GM18870 (cell line): ENCODE measurements at regions not wholly inside any gene's neighbourhood (a gene's known extent, or its start where the extent isn't known, plus 50 kb on each side); places are given as distances from the start of the nearest gene placed in this dataset.
A peak's percentile ranks its signal among the peaks of the same experiment; 100 is the strongest.

Source experiments
- ATAC-seq: cut with Tn5 transposase; IDR thresholded peaks from one replicate; pipeline ENCODE4 v1.9.1; 2021; ENCODE audit warnings: moderate library complexity; ENCODE audit not compliant: unreplicated experiment

DNA sequence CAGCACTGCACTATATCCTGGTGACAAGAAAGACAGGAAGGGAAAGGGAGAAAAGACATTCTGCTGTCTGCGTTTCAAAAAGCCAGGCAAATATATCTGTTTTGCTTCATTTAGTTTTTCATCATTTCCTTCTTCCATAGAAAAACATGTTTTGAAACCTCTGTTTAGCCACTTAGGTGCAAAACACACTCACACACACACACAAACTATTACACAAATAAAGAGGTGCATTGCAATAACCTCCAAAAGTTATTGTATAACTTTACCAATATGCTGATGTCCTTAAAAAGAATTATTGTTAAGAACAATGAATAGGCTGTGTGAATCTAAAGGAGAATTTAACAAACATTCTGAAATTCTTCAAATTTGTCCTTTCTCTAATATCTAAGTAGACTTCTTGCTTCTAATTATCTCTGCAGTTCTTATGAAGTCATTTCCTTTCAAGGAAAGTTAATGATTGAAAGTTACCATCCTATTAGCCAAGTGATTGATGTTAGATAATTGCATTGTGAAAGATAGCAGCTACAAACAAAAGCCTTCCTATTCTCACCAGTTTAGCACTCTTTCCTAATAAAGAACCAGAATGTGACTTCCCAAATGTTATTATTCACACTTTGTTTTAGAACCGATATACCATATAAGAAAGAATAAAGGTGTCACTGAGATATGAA, 516.7 kb downstream of the KCNJ3 start:
- ATAC-seq, result peak; percentile 45

DNA sequence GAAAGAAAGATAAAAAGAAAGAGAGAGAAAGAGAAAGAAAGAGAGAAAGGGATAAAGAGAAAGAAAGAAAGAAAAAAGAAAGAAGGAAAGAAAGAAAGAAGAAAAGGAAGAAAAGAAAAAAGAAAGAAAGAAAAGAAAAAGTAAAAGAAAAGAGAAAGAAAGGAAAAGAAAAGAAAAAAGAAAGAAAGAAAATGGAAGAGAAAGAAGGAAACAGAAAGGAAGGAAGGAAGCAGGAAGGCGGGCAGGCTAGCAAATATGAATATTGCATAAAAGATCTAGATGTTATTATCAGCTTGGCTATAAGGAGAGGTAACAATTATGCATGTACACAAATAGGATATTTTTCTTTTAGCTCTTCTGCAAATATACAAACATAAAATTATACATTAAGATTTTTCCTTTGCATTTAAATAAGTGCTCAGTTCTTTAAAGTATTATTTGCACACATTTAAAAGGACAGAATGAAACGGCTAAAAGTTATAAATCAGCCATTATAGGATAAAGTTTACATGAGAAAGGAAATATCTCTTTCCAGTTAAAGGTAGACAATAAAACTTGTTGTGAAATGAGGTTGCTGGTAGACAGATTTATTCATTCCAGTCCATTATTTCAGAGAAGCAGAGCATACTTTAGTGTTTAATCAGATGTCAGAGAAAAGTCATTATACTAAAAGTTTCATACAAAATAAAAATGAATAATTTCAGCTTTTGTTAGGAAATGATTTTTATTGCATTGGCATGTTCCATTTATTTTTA, 511.4 kb downstream of the KCNJ3 start:
- ATAC-seq, result no peak

DNA sequence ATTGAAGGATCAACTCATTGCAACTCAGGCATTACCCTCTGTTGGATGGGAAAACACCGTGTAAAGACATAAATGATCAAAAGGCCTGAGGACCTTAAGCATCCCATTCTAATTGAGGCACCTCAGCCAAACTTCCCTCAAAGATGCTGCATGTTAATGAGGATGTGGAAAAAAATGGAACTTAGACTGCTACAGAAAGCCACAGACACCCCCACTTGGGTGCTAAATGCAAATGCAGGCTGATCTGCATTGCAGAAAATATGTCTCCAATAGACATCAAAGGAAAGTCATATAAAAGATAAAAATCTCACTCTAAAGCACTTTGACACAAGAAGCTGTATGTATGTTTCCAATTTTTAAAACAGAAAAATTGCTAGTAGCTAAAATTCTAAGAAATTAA, 504.7 kb downstream of the KCNJ3 start:
- no peak for ATAC-seq

DNA sequence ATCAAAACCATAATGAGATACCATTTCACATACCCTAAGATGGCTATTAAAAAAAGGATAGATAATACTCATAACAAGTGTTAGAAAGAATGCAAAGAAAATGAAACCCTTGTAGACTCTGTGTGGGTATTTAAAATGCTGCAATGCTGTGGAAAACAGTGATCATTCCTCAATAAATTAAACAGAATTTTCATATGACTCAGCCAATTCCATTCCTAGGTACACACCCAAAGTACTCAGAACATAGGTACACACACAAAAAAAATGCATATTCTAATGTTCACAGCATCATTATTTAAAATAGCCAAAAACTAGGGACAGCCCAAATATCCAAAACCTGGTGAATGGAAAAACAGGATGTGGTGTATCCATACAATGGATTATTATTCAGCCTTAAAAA, 502.3 kb downstream of the KCNJ3 start:
- no peak for ATAC-seq

DNA sequence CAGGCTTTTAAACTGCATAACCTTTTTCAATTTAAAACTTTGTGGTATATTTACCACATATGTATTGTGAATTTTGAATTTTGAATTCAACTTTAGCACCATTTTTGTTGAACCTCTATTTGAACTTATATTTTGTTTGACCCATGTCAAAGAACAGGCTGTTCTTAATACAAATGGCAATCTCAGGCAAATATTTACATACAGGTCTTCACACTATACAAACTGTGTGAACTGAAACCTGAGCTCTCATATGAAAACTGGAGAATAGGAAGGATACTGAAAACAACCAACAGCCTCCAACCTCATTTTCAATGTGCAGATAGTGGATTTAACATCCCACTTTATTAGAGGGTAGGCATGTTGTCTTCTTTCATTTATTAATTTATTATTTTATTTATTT, 491.8 kb downstream of the KCNJ3 start:
- no peak for ATAC-seq

DNA sequence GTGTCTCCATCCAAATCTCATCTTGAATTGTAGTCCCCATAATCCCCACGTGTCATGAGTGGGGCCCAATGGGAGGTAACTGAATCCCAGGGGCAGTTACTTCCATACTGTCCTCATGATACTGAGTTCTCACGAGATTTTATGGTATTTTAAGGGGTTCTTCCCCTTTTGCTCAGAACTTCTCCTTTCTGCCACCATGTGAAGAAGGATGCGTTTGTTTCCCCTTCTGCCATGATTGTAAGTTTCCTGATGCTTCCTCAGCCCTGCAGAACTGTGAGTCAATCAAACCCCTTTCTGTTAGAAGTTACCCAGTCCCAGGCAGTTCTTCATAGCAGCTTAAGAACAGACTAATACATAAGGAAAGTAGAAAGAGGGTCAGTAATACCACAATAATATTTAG, 480.4 kb downstream of the KCNJ3 start:
- ATAC-seq, result no peak

DNA sequence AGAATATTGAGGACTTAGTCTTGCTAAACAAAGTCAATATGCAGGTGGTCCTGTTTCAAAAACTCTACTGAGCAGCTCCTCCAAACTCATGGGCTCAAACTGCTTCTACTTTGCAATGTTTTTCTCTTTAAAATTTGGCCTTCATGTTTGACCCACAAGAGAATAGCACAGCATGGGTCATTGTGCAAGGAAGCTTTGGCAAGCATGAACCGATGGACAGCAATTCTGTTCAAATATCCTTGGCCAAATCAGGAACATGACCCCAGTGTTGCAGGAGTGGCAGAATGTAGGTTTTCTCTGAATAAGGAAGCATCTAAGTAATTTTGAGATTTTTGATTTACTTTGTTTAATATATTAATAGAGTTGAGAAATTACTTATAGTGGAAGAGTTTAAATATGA, 477.9 kb downstream of the KCNJ3 start:
- no peak for ATAC-seq

DNA sequence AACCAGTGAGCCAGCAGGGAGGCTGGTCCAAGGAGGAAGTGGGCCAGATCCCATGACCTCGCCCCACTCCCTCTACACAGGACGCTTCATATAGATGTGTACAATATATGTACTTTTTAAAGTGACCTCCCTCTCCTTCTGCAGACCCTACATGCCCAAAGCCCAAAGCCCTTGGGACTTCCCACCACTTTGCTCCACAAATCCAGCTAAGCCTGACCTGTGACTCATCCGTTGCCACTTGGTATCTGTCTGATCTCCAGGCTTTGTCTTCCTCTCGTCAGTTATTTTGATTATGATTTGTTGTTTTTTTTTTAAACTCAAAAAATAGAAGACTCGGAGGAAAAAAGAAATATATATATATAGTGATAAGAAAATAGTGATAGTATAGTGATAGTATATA, 470.8 kb downstream of the KCNJ3 start:
- ATAC-seq, result no peak

DNA sequence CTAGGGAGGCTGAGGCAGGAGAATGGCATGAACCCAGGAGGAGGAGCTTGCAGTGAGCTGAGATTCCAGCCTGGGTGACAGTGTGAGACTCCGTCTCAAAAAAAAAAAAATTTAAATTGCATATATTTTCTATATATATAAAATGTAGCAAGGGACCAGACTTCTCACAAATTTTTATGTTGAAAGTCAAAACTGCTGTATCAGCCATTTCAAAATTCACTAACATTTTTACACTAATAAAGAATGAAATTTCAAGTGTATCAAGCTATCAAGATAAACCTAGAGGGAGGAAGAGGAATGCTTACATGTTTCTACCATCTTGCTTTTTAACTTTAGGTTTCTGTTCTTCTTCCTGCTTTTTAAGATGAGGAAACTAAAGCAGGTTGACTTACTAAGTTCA, 464.0 kb downstream of the KCNJ3 start:
- ATAC-seq, result no peak

DNA sequence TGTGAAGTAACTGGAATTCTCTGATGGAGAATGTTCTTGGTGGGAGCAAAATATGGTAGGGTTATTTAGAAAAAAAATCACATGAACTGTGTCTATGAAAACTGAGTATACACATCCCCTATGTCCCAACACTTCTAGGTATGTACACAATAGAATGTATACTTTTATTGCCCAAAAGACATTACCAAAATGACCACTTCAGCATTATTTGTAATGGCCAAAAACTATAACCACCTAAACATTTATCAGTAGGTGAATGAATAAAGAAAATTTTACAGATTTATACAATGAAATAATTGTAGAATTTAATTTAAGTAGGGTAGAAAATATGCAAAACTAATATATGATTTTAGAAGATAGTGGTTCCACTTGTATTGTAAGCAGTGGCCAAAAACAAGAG, 462.8 kb downstream of the KCNJ3 start:
- no peak for ATAC-seq

DNA sequence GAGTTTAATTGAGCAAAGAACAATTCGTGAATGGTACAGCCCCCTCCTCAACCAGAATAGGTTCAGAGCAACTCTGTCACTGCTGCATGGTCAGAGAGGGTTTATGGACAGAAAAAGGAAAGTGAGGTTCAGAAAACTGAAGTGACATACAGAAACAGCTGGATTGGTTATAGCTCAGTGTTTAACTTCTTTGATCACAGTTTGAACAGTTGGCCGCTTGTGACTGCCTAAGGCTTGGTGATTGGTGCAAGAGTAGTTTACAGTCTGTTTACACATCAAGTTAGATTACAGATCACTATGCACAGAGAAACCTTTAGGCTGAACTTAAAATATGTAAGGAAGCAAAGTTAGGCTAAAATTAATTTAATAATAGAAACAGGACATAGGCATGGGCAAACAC, 459.2 kb downstream of the KCNJ3 start:
- ATAC-seq, result no peak

DNA sequence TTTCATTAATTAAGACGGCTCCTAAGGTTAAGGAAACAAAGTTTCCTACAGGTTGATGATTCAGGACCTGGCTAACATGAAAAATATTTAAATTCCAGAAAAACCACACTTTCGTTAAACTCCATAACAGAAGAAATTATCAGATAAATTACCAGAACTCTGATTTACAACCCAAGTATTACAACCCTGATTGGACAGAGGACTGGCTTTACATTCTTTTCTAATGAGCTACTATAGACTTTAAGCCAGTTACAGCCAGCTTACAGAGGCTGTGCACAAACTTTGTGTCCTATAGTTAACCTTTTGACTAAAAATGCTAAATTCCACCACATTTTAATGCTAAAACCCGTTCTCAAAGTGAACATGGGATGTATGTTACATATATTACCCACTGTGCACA, 458.6 kb downstream of the KCNJ3 start:
- no peak for ATAC-seq

DNA sequence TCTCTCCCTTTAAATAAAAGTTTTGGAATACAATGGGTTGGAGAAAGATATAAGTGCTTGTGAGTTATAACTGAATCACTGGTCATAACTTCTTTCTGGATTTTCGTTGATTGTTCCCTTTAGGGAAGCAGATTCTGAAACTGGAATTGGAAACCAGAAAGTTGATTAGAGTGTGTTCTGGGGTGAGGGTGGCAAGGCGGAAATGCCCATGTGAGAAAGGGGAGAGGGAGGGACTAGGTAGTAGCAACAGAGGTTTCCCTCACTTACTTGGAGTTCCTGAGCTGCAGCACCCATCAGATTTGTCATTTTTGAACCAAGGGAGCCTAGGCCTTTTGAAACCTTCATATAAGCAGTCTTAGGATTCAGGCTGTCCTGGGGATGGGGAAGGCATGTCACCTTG, 453.4 kb downstream of the KCNJ3 start:
- ATAC-seq, result no peak

DNA sequence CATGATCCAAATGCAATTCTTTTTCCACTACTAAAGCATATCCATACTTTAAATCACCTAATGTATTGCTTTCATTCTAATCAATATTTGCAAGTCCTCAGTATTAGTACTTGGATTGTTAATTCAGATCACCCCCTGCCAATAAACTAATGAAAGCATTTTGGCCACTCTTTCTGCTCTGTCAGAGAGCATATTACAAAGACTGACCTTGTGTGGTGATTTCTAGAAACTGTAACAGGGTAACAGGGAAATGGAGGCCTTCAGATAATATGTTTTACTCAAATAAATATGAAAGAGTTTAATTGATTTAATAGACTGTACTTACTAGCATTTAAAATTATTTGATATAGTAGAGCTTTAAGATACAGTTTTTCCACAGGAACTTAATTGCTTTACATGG, 453.0 kb downstream of the KCNJ3 start:
- no peak for ATAC-seq

DNA sequence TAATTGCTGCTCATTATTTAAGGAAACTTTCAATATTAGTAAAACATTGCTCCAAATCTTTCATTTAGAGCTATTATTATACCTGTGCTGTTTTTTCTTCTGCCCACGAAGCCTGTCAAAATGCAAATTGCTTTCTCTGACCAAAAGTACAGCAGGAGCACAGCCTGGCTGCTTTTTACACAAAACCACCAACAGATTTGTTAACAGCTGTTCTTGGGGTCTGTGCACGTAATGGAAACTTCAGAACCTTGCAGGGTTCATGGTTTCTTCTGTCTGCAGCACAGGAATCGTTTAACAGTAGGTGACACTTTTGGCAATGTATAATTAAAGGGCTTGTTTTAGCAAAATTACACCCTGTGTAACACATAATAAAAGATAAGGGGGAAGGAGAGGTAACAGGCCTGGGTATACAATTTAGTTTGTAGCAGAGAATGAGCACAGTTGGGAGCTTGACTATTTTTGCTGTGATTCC, 447.3 kb downstream of the KCNJ3 start:
- ATAC-seq, result peak; percentile 96

DNA sequence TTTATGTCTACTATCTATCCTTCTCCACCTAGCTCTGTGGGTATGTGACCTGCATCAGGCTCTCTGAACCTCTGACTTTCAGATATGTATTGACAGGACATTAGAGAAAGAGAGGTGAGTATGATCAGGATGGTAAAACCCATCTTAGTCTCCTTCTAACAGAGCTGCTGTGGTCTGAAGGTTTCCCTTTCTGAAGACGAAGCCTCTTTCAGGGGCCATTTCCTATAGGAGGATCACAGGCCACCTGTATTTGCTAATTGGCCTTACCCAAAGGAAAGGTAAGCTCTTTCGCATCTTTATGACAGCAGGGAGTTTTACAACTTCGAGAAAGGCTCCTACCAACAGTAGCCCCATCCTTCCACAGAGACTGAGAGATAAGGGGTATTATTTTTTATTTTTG, 442.9 kb downstream of the KCNJ3 start:
- ATAC-seq, result peak; percentile 20

DNA sequence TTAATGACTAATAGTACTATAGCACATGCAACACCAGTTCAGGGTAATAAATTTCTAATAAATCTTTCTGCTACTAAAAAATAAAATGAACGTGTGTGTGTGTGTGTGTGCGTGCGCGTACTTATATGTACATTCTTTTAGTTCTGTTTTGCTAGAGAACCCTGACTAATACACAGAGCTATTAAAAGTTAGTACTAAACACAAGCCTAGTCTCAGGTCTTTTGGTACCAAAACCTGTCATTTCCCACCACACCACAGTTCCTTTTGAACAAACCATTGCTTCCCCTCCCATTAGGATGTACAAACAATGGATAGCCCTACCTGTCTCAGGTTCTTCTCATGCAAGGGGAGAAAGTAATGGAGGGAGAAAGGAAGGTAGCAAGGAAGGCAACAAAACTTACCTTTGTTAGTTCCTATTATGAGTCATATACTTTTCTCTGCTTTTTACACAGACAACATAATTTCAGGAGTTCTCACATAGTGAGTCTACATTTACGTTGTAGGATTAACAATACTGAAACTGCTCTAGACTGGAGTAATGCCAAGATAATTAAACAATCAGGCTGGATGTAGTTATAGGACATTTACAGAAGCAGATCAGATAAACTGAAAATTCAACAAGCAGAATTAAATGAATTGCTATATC, 427.2 kb downstream of the KCNJ3 start:
- ATAC-seq, result peak; percentile 43

DNA sequence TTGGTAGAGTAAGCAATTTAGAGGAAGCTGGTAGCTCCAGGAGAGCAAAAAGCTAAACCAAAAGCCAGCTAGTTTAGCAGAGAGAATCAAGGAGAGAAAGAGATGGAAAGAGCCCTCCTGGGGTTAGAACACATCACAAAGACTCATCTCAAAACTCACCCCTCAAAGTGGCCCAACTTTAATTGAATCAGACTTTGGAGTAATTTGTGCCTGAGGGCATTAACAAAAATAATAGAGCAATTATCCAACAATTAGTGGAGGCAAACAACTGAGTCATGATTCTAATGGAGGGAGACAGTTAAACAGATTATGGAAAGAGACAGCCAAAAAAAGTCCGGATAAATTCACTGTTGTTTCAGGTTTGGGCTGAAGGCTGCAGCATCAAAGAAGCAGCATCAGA, 417.4 kb downstream of the KCNJ3 start:
- ATAC-seq, result no peak

DNA sequence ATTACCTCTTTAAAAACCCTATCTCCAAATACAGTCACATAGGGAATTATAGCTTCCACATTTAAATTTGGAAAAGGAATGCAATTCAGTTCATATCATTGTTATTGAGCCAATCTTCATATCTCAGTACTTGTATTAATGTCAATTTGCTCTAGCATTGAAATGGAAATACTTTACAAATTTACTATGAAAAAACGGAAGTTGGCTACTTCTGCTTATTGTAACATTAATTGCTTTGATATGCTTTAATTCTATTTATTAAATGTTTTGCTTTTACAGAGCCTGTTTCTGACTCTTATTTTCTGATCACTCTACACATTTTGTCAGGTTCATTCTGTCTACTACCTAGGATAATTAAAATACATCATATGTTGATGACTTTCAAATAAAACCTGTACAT, 412.6 kb downstream of the KCNJ3 start:
- no peak for ATAC-seq

DNA sequence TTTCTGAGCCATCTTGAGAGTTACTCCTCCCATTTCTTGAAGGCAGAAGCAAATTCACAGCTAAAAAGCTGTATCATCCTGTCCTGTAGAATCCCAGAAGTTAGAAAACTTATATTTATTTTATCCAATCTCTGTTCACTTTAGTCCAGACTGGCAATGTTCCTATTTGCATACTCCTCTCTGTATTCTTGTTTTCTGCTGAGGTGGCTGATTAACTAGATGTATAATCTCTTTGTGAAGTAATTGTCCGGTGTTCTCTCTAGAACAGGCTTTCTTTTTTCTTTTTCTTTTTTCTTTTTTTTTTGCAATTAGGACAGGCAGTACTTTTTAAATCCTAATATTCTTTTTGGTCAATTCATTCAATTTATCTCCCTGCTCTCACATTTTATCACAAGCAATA, 411.0 kb downstream of the KCNJ3 start:
- ATAC-seq, result no peak

DNA sequence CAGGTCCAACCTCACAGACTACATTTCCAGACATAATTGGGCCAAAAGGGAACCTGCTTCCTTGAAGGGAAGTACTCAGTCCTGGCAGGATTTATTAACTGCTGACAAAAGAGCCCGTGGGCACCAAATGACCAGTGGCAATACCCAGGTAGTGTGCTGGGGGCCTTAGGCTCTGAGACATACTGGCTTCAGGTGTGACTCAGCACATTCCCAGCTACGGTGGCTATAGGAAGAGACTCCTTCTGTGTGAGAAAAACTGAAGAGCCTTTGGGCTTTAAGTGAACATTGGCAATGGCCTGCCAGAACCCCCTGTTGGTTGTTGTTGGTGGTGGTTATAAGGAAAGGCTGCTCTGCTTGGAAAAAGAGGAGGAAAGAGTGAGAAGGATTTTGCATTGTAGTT, 401.8 kb downstream of the KCNJ3 start:
- no peak for ATAC-seq

DNA sequence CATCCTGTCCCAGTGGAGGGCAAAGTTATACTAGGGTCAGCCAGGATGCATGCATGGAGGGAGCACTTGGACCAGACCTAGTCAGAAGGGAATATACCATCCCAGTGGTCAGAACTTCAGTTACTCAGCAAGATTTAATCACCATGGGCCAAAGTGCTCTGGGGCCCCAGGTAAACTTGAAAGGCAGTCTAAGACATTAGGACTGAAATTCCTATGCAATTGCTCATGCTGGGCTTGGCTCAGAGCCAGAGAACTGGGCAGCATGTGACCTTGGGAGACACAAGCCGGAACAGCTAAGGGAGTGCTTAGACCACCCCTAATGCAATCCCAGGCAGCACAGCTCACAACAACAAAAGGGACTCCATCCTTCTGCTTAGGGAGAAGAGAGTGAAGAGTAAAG, 401.3 kb downstream of the KCNJ3 start:
- no peak for ATAC-seq
